CD4-positive, alpha-beta T cell (primary cell): ENCODE measurements at regions not wholly inside any gene's neighbourhood (a gene's known extent, or its start where the extent isn't known, plus 50 kb on each side); places are given as distances from the start of the nearest gene placed in this dataset.

Experiments
- ATAC-seq: fragments of 200-7000 bp; cut with Tn5 transposase; one replicate; pipeline ENCODE4 v1.10.0; 2022; ENCODE audit warnings: mild to moderate bottlenecking; ENCODE audit not compliant: poor library complexity
- CTCF ChIA-PET: fragments of 350-600 bp; sonication (Branson Sonifier 250); formaldehyde crosslinking; loops from one replicate; lab custom pipeline; 2021; ENCODE audit warnings: antibody characterized with exemption, inconsistent platforms; lab: Charles Lee
- POLR2A ChIA-PET: fragments of 350-600 bp; sonication (Branson Sonifier 250); formaldehyde crosslinking; loops from one replicate; lab custom pipeline; 2021; ENCODE audit warnings: antibody characterized with exemption, inconsistent platforms; lab: Charles Lee
- DNase-seq, 14 experiments: peaks; one replicate each; pipeline ENCODE4 v3.0.0-alpha.2; 2013 to 2020; ENCODE audit warnings: mixed read lengths in 2 of 14
- H3K27ac ChIP-seq, 2 donors: one replicate each; pipeline versions ENCODE4 v1.5.1 to v1.7.0; 2013; ENCODE audit warnings: low read length in 2 of 2, low read depth in 1 of 2, mild to moderate bottlenecking in 1 of 2
- H3K27me3 ChIP-seq, 2 experiments: 1 replicate in 1 of 2; 2 replicates in 1 of 2; pipeline versions ENCODE4 v1.6.1 to v1.7.0; 2013; ENCODE audit warnings: low read length in 2 of 2, control low read depth in 1 of 2, mild to moderate bottlenecking in 1 of 2, moderate library complexity in 1 of 2; ENCODE audit not compliant: insufficient read depth in 2 of 2, control insufficient read depth in 1 of 2
- H3K36me3 ChIP-seq: one replicate; pipeline ENCODE4 v1.6.1; 2013; ENCODE audit warnings: low read length, control low read depth; ENCODE audit not compliant: insufficient read depth
- H3K4me1 ChIP-seq: one replicate; pipeline ENCODE4 v1.6.1; 2013; ENCODE audit warnings: low read length, control low read depth; ENCODE audit not compliant: insufficient read depth
- H3K4me3 ChIP-seq: one replicate; pipeline ENCODE4 v1.5.1; 2013; ENCODE audit warnings: mild to moderate bottlenecking, low read length, moderate library complexity
- H3K9me3 ChIP-seq, 2 experiments: 1 replicate in 1 of 2; 2 replicates in 1 of 2; pipeline versions ENCODE4 v1.6.1 to v1.7.0; 2013; ENCODE audit warnings: low read length in 2 of 2, mild to moderate bottlenecking in 2 of 2, control low read depth in 1 of 2, moderate library complexity in 1 of 2; ENCODE audit not compliant: control insufficient read depth in 1 of 2, insufficient read depth in 1 of 2
- H3K27ac Mint-ChIP-seq: one replicate; pipeline ENCODE4 v1.8.0; 2020; ENCODE audit warnings: mixed read lengths
- H3K27me3 Mint-ChIP-seq: one replicate; pipeline ENCODE4 v1.8.0; 2021; ENCODE audit warnings: mixed read lengths
- H3K36me3 Mint-ChIP-seq: one replicate; pipeline ENCODE4 v1.8.0; 2021; ENCODE audit warnings: low read depth, mixed read lengths
- H3K4me1 Mint-ChIP-seq: one replicate; pipeline ENCODE4 v1.8.0; 2021; ENCODE audit warnings: low read depth, mixed read lengths
- H3K4me3 Mint-ChIP-seq: one replicate; pipeline ENCODE4 v1.8.0; 2020; ENCODE audit warnings: mild to moderate bottlenecking, mixed read lengths
- H3K9me3 Mint-ChIP-seq: one replicate; pipeline ENCODE4 v1.8.0; 2020; ENCODE audit warnings: mixed read lengths
- CTCF ChIP-seq: fragments of 200-600 bp; IDR thresholded peaks from one replicate; pipeline ENCODE4 v1.8.0; 2022; ENCODE audit warnings: antibody characterized with exemption, mild to moderate bottlenecking
- intact Hi-C, 2 experiments: fragments of 100-400 bp; cut with DNase I in 1 of 2; cut with micrococcal nuclease in 1 of 2; formaldehyde crosslinking; loops; one replicate each; pipeline versions ENCODE4 v1.15.1 to v1.9.0; 2023 to 2025; cut with DNase I, micrococcal nuclease

DNA sequence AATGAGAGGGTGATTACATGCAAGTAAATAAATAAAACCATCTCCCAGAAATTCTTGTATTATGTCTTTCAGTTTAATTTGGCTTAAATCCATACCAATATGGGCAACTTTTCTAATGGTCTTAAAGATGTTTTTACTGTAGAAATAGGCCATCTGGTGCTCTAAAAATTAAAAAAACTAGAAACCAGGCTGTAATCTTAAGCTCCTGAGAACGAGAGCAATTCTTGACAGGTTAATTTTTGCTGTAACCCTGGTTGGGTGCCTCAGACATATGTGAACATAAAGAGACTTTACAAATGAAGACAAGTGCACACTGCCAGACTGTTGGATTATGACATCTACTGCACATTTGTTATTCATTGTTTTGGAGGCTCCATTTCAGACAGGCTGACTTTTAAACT, 246.8 kb upstream of the DAB2 start:
- H3K4me1 ChIP-seq = no peaks in the 10 kb centered on the region
- ChIA-PET POLR2A (no interaction called here), CTCF (no interaction called here)
- ATAC-seq (no peak), DNase-seq (no peak)
- Mint-ChIP-seq H3K9me3 (no peaks in the 10 kb centered on the region), H3K27me3 (peaks cover 8% of the 10 kb centered on the region), H3K27ac (no peak overlapping the region), H3K4me1 (no peaks in the 10 kb centered on the region), H3K36me3 (no peaks in the 10 kb centered on the region), H3K4me3 (no peak overlapping the region)
- intact Hi-C loops = no loop called here
- no peaks in the 10 kb centered on the region for H3K9me3 ChIP-seq
- H3K4me3 ChIP-seq = no peak overlapping the region
- H3K36me3 ChIP-seq = no peaks in the 10 kb centered on the region
- H3K27me3 ChIP-seq = no peaks in the 10 kb centered on the region
- TF ChIP-seq CTCF = no peak
- no peak overlapping the region for H3K27ac ChIP-seq

- Mint-ChIP-seq H3K4me1 (no peaks in the 10 kb centered on the region), H3K27ac (no peak overlapping the region), H3K9me3 (no peaks in the 10 kb centered on the region), H3K36me3 (no peaks in the 10 kb centered on the region), H3K4me3 (no peak overlapping the region), H3K27me3 (peaks cover 8% of the 10 kb centered on the region)
- H3K4me1 ChIP-seq = no peaks in the 10 kb centered on the region
- H3K9me3 ChIP-seq = no peaks in the 10 kb centered on the region
- no peak overlapping the region for H3K4me3 ChIP-seq
- no peaks in the 10 kb centered on the region for H3K36me3 ChIP-seq
- ATAC-seq (no peak), DNase-seq (no peak)
- no peak overlapping the region for H3K27ac ChIP-seq
- no peak for TF ChIP-seq CTCF
- POLR2A ChIA-PET = no interaction called here
- no peaks in the 10 kb centered on the region for H3K27me3 ChIP-seq
- intact Hi-C loops = no loop called here
- CTCF ChIA-PET = no interaction called here
Observed at GRCh38 chr5:39670955-39671354, 246.2 kb upstream of the DAB2 start.

- ATAC-seq (no peak), DNase-seq (no peak)
- intact Hi-C loops = no loop called here
- Mint-ChIP-seq H3K4me3 (no peak overlapping the region), H3K27me3 (peaks cover 8% of the 10 kb centered on the region), H3K9me3 (no peaks in the 10 kb centered on the region), H3K27ac (no peak overlapping the region), H3K36me3 (no peaks in the 10 kb centered on the region), H3K4me1 (no peaks in the 10 kb centered on the region)
- no peak for TF ChIP-seq CTCF
- no peak overlapping the region for H3K27ac ChIP-seq
- ChIA-PET CTCF (no interaction called here), POLR2A (no interaction called here)
- H3K36me3 ChIP-seq = no peaks in the 10 kb centered on the region
- peaks cover 0 to 2% of the 10 kb centered on the region in 2 experiments for H3K9me3 ChIP-seq
- no peaks in the 10 kb centered on the region for H3K4me1 ChIP-seq
- no peaks in the 10 kb centered on the region for H3K27me3 ChIP-seq
- H3K4me3 ChIP-seq = no peak overlapping the region
Observed at GRCh38 chr5:39670391-39670790, 245.6 kb upstream of the DAB2 start.
